SK-N-SH treated with all-trans-retinoic acid at 6 μM for 48 hours (cell line): ENCODE measurements at regions not wholly inside any gene's neighbourhood (a gene's known extent, or its start where the extent isn't known, plus 50 kb on each side); places are given as distances from the start of the nearest gene placed in this dataset.

Experiments
- ATAC-seq: fragments of 200-7000 bp; cut with Tn5 transposase; 3 replicates; pipeline ENCODE4 v1.9.1; 2020; ENCODE audit warnings: mild to moderate bottlenecking, moderate library complexity
- ARNTL ChIP-seq: fragments of 450-650 bp; formaldehyde crosslinking; IDR thresholded peaks from 2 replicates; pipeline ENCODE4 v1.5.0; 2020; ENCODE audit warnings: low read depth, mild to moderate bottlenecking, moderate library complexity, borderline replicate concordance
- BACH2 ChIP-seq: fragments of 250-450 bp; sonication (Bioruptor Pico); IDR thresholded peaks from 2 replicates; pipeline ENCODE4 v1.9.0; 2021; ENCODE audit warnings: mild to moderate bottlenecking, borderline replicate concordance
- CSDC2 ChIP-seq: fragments of 250-450 bp; sonication (Bioruptor Pico); IDR thresholded peaks from 2 replicates; pipeline ENCODE4 v1.5.0; 2020; ENCODE audit warnings: mild to moderate bottlenecking, moderate library complexity
- ESRRG ChIP-seq: fragments of 250-450 bp; sonication (Bioruptor Pico); IDR thresholded peaks from 2 replicates; pipeline ENCODE4 v1.6.1; 2021; ENCODE audit warnings: mild to moderate bottlenecking
- GLIS3 ChIP-seq: fragments of 250-450 bp; sonication (Bioruptor Pico); IDR thresholded peaks from 2 replicates; pipeline ENCODE4 v1.5.0; 2020; ENCODE audit warnings: mild to moderate bottlenecking, moderate library complexity
- ISL1 ChIP-seq: fragments of 250-450 bp; sonication (Bioruptor Pico); IDR thresholded peaks from 2 replicates; pipeline ENCODE4 v2.1.2; 2022; ENCODE audit warnings: mild to moderate bottlenecking, moderate library complexity
- OSR1 ChIP-seq: fragments of 250-450 bp; sonication (Bioruptor Pico); IDR thresholded peaks from 2 replicates; pipeline ENCODE4 v1.8.0; 2022; ENCODE audit warnings: moderate library complexity, mild to moderate bottlenecking, inconsistent platforms
- PATZ1 ChIP-seq: fragments of 250-450 bp; sonication (Bioruptor Pico); IDR thresholded peaks from 2 replicates; pipeline ENCODE4 v1.8.0; 2020; ENCODE audit warnings: mild to moderate bottlenecking, moderate library complexity, borderline replicate concordance
- PPARA ChIP-seq: fragments of 250-450 bp; sonication (Bioruptor Pico); IDR thresholded peaks from 2 replicates; pipeline ENCODE4 v1.5.0; 2020; ENCODE audit warnings: mild to moderate bottlenecking, borderline replicate concordance
- RARB ChIP-seq: fragments of 250-450 bp; sonication (Bioruptor Pico); IDR thresholded peaks from 2 replicates; pipeline ENCODE4 v1.8.0; 2021; ENCODE audit warnings: mild to moderate bottlenecking, moderate library complexity
- SNAI2 ChIP-seq: fragments of 250-450 bp; sonication (Bioruptor Pico); IDR thresholded peaks from 2 replicates; pipeline ENCODE4 v1.5.0; 2020; ENCODE audit warnings: mild to moderate bottlenecking, moderate library complexity
- TCF4 ChIP-seq: fragments of 250-450 bp; sonication (Bioruptor Pico); IDR thresholded peaks from 2 replicates; pipeline ENCODE4 v1.8.0; 2021; ENCODE audit warnings: mild to moderate bottlenecking, moderate library complexity, borderline replicate concordance
- TOX ChIP-seq: fragments of 250-450 bp; sonication (Bioruptor Pico); IDR thresholded peaks from 2 replicates; pipeline ENCODE4 v1.8.0; 2021; ENCODE audit warnings: mild to moderate bottlenecking, moderate library complexity, borderline replicate concordance
- TSHZ2 ChIP-seq: fragments of 250-450 bp; sonication (Bioruptor Pico); IDR thresholded peaks from 2 replicates; pipeline ENCODE4 v1.5.0; 2020; ENCODE audit warnings: mild to moderate bottlenecking, moderate library complexity
- ZC3H10 ChIP-seq: fragments of 250-450 bp; sonication (Bioruptor Pico); IDR thresholded peaks from 2 replicates; pipeline ENCODE4 v1.5.1; 2021; ENCODE audit warnings: mild to moderate bottlenecking, moderate library complexity
- ZFP3 ChIP-seq: fragments of 250-450 bp; sonication (Bioruptor Pico); IDR thresholded peaks from 2 replicates; pipeline ENCODE4 v1.5.0; 2020; ENCODE audit warnings: mild to moderate bottlenecking, moderate library complexity
- ZFP30 ChIP-seq: fragments of 450-650 bp; formaldehyde crosslinking; IDR thresholded peaks from 2 replicates; pipeline ENCODE4 v1.5.0; 2022; ENCODE audit warnings: mild to moderate bottlenecking, moderate library complexity
- ZNF565 ChIP-seq: fragments of 450-650 bp; formaldehyde crosslinking; conservative IDR thresholded peaks from 2 replicates; pipeline ENCODE4 v1.5.0; 2020; ENCODE audit warnings: low read depth, mild to moderate bottlenecking, moderate library complexity
- ZNF70 ChIP-seq: fragments of 450-650 bp; formaldehyde crosslinking; IDR thresholded peaks from 2 replicates; pipeline ENCODE4 v1.5.0; 2020; ENCODE audit warnings: mild to moderate bottlenecking, moderate library complexity
- ZNF8 ChIP-seq: fragments of 450-650 bp; formaldehyde crosslinking; IDR thresholded peaks from 2 replicates; pipeline ENCODE4 v1.5.0; 2020; ENCODE audit warnings: mild to moderate bottlenecking, moderate library complexity
- TF ChIP-seq, protein P1 (sequence below): fragments of 250-450 bp; sonication (Bioruptor Pico); IDR thresholded peaks from 2 replicates; pipeline ENCODE4 v1.5.1; 2020; ENCODE audit warnings: low read depth, mild to moderate bottlenecking, moderate library complexity
- TF ChIP-seq, protein P2 (sequence below): fragments of 250-450 bp; sonication (Bioruptor Pico); IDR thresholded peaks from 2 replicates; pipeline ENCODE4 v1.5.1; 2021; ENCODE audit warnings: mild to moderate bottlenecking, moderate library complexity
- TF ChIP-seq, protein P3 (sequence below): fragments of 250-450 bp; sonication (Bioruptor Pico); IDR thresholded peaks from 2 replicates; pipeline ENCODE4 v1.8.0; 2021; ENCODE audit warnings: low read depth, mild to moderate bottlenecking, moderate library complexity, borderline replicate concordance

DNA sequence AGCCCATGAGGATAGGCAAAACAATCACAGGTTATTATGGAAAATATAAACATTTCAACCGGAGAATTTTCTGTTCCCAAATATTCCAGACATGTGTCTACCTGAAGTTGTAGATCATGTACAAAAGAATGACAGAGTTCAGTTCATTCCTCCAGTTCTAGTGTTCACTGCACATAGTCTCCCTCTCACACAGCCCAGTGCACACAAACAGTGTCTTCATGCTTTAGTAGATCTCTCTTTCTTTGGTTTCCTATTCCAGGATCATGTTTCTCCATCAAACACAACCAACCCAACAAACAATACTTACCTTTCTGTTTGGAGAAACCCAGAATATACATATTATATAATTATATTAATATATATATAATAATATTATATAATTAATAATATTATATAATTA lies 671.9 kb downstream of the TRIML1 start:
- TF ChIP-seq ESRRG (CRISPR knock-in tag) = no peak
- TF ChIP-seq GLIS3 (CRISPR knock-in tag) = no peak
- TF ChIP-seq PPARA = no peak
- TF ChIP-seq TCF4 (CRISPR knock-in tag) = no peak
- TF ChIP-seq BACH2 = no peak
- TF ChIP-seq, protein P1, sequence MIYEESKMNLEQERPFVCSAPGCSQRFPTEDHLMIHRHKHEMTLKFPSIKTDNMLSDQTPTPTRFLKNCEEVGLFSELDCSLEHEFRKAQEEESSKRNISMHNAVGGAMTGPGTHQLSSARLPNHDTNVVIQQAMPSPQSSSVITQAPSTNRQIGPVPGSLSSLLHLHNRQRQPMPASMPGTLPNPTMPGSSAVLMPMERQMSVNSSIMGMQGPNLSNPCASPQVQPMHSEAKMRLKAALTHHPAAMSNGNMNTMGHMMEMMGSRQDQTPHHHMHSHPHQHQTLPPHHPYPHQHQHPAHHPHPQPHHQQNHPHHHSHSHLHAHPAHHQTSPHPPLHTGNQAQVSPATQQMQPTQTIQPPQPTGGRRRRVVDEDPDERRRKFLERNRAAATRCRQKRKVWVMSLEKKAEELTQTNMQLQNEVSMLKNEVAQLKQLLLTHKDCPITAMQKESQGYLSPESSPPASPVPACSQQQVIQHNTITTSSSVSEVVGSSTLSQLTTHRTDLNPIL = no peak
- TF ChIP-seq ARNTL = no peak
- no peak for TF ChIP-seq RARB (CRISPR knock-in tag)
- TF ChIP-seq ZNF70 (CRISPR knock-in tag) = no peak
- no peak for TF ChIP-seq OSR1 (CRISPR knock-in tag)
- TF ChIP-seq CSDC2 (CRISPR knock-in tag) = no peak
- TF ChIP-seq ZFP3 (CRISPR knock-in tag) = no peak
- no peak for TF ChIP-seq SNAI2 (CRISPR knock-in tag)
- TF ChIP-seq, all 23 proteins: peak for 0
- no peak for ATAC-seq

DNA sequence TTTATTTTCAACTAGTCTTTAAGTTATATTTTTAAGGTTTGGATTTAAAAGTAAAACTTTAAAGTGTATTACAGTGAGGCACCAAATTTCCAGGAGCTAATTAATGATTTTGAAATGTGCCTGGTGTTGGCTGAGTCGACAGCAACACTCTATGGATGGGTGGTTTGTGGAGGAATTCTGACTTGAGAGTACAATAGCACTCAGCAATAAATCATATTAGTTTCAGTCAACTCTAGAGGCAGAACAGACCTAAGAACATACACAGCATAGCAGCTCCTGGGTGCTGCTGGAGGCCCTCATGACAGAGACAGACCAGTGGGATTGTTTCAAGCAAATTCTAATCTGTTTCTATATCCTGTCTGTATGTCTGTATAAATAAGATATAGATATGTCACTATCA lies 673.4 kb downstream of the TRIML1 start:
- TF ChIP-seq BACH2 = no peak
- ATAC-seq = no peak

- TF ChIP-seq TCF4 (CRISPR knock-in tag) (no peak), PATZ1 (CRISPR knock-in tag) (no peak), ZFP3 (CRISPR knock-in tag) (no peak), TOX (no peak), PPARA (no peak), ZFP30 (CRISPR knock-in tag) (no peak), ZNF8 (CRISPR knock-in tag) (no peak), SNAI2 (CRISPR knock-in tag) (no peak), TSHZ2 (no peak), CSDC2 (CRISPR knock-in tag) (no peak), ZNF565 (no peak), ARNTL (no peak), ESRRG (CRISPR knock-in tag) (no peak), OSR1 (CRISPR knock-in tag) (no peak), ZC3H10 (CRISPR knock-in tag) (no peak), BACH2 (no peak), ISL1 (CRISPR knock-in tag) (no peak)
- TF ChIP-seq, protein P2, sequence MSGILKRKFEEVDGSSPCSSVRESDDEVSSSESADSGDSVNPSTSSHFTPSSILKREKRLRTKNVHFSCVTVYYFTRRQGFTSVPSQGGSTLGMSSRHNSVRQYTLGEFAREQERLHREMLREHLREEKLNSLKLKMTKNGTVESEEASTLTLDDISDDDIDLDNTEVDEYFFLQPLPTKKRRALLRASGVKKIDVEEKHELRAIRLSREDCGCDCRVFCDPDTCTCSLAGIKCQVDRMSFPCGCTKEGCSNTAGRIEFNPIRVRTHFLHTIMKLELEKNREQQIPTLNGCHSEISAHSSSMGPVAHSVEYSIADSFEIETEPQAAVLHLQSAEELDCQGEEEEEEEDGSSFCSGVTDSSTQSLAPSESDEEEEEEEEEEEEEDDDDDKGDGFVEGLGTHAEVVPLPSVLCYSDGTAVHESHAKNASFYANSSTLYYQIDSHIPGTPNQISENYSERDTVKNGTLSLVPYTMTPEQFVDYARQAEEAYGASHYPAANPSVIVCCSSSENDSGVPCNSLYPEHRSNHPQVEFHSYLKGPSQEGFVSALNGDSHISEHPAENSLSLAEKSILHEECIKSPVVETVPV (CRISPR knock-in tag) = no peak
- TF ChIP-seq, protein P3, sequence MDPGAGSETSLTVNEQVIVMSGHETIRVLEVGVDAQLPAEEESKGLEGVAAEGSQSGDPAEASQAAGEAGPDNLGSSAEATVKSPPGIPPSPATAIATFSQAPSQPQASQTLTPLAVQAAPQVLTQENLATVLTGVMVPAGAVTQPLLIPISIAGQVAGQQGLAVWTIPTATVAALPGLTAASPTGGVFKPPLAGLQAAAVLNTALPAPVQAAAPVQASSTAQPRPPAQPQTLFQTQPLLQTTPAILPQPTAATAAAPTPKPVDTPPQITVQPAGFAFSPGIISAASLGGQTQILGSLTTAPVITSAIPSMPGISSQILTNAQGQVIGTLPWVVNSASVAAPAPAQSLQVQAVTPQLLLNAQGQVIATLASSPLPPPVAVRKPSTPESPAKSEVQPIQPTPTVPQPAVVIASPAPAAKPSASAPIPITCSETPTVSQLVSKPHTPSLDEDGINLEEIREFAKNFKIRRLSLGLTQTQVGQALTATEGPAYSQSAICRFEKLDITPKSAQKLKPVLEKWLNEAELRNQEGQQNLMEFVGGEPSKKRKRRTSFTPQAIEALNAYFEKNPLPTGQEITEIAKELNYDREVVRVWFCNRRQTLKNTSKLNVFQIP (CRISPR knock-in tag) = no peak
- TF ChIP-seq, protein P1 = no peak
- ATAC-seq = no peak
Measured at GRCh38 chr4:188818300-188818699, 679.1 kb downstream of the TRIML1 start.
